A549 (cell line): ENCODE measurements at regions not wholly inside any gene's neighbourhood (a gene's known extent, or its start where the extent isn't known, plus 50 kb on each side); places are given as distances from the start of the nearest gene placed in this dataset.

ENCODE experiments used
- CHD2 ChIP-seq: fragments of 150-350 bp; IDR thresholded peaks from 2 replicates; pipeline ENCODE4 v1.6.1; 2014; ENCODE audit warnings: low read length; ENCODE audit not compliant: partially characterized antibody
- EP300 ChIP-seq, 2 experiments: fragments of >200 bp; sonication (Bioruptor Twin); formaldehyde crosslinking; IDR thresholded peaks; 2 replicates in 1 of 2; 3 replicates in 1 of 2; pipeline ENCODE4 v1.6.1; 2016 to 2017
- KDM1A ChIP-seq: fragments of 200-600 bp; sonication (generic); IDR thresholded peaks from 2 replicates; pipeline ENCODE4 v1.6.1; 2016; ENCODE audit warnings: low read depth, mild to moderate bottlenecking
- MAFK ChIP-seq: fragments of 450-650 bp; IDR thresholded peaks from 2 replicates; pipeline ENCODE4 v1.6.1; 2014; ENCODE audit not compliant: partially characterized antibody
- MYC ChIP-seq: IDR thresholded peaks from 2 replicates; pipeline ENCODE4 v1.6.1; 2012; ENCODE audit warnings: mild to moderate bottlenecking, inconsistent platforms, low read length, improper control_type of control experiment, borderline replicate concordance
- NPAS2 ChIP-seq: fragments of 250-450 bp; sonication (Bioruptor Pico); IDR thresholded peaks from 2 replicates; pipeline ENCODE4 v1.8.0; 2022; ENCODE audit warnings: mild to moderate bottlenecking, moderate library complexity, borderline replicate concordance
- POLR2A ChIP-seq: IDR thresholded peaks from 2 replicates; pipeline ENCODE4 v1.6.1; 2012; ENCODE audit warnings: mild to moderate bottlenecking, low read length
- SMC3 ChIP-seq: fragments of >200 bp; sonication (Bioruptor Twin); formaldehyde crosslinking; IDR thresholded peaks from 3 replicates; pipeline ENCODE4 v1.6.1; 2018; ENCODE audit warnings: inconsistent platforms
- SREBF2 ChIP-seq: fragments of 450-650 bp; IDR thresholded peaks from 2 replicates; pipeline ENCODE4 v1.6.1; 2014; ENCODE audit warnings: mild to moderate bottlenecking, moderate library complexity
- TF ChIP-seq, protein P1 (sequence below): fragments of >200 bp; sonication (Bioruptor Twin); formaldehyde crosslinking; IDR thresholded peaks from 3 replicates; pipeline ENCODE4 v1.5.1; 2016
- TF ChIP-seq, protein P2 (sequence below): fragments of >200 bp; sonication (Bioruptor Twin); formaldehyde crosslinking; IDR thresholded peaks from 3 replicates; pipeline ENCODE4 v1.6.1; 2016
- TF ChIP-seq, protein P3 (sequence below): fragments of 450-650 bp; IDR thresholded peaks from 2 replicates; pipeline ENCODE4 v1.6.1; 2014; ENCODE audit warnings: antibody characterized with exemption

DNA sequence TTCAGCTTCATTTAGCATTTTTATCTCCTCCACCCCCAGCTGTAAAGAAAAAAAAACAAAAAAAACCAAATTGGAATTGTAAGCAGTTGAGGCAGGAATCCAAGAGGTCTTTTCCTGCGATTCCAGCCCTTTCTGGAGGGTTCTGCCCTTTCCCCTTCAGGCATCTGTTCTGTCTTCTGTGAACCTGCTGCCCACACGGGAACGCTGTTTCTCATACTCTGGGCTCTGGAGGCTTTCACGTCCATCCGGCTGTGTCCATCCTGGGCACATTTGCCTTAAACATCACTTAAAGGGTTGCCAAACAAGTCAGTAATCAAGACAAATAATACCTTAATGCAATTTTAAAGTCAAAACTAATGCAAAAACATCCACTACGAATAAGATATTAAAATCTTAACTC lies 302.8 kb upstream of the PITRM1 start:
- TF ChIP-seq, protein P1, sequence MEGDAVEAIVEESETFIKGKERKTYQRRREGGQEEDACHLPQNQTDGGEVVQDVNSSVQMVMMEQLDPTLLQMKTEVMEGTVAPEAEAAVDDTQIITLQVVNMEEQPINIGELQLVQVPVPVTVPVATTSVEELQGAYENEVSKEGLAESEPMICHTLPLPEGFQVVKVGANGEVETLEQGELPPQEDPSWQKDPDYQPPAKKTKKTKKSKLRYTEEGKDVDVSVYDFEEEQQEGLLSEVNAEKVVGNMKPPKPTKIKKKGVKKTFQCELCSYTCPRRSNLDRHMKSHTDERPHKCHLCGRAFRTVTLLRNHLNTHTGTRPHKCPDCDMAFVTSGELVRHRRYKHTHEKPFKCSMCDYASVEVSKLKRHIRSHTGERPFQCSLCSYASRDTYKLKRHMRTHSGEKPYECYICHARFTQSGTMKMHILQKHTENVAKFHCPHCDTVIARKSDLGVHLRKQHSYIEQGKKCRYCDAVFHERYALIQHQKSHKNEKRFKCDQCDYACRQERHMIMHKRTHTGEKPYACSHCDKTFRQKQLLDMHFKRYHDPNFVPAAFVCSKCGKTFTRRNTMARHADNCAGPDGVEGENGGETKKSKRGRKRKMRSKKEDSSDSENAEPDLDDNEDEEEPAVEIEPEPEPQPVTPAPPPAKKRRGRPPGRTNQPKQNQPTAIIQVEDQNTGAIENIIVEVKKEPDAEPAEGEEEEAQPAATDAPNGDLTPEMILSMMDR, result no peak
- TF ChIP-seq CHD2 (no peak), KDM1A (no peak), SREBF2 (no peak), POLR2A (no peak), MAFK (no peak), MYC (no peak), SMC3 (no peak), EP300 (IDR thresholded peaks at IDR 0.05) (no peak), NPAS2 (CRISPR knock-in tag) (no peak)
- TF ChIP-seq, protein P2, sequence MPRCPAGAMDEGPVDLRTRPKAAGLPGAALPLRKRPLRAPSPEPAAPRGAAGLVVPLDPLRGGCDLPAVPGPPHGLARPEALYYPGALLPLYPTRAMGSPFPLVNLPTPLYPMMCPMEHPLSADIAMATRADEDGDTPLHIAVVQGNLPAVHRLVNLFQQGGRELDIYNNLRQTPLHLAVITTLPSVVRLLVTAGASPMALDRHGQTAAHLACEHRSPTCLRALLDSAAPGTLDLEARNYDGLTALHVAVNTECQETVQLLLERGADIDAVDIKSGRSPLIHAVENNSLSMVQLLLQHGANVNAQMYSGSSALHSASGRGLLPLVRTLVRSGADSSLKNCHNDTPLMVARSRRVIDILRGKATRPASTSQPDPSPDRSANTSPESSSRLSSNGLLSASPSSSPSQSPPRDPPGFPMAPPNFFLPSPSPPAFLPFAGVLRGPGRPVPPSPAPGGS, result no peak
- TF ChIP-seq, protein P3, sequence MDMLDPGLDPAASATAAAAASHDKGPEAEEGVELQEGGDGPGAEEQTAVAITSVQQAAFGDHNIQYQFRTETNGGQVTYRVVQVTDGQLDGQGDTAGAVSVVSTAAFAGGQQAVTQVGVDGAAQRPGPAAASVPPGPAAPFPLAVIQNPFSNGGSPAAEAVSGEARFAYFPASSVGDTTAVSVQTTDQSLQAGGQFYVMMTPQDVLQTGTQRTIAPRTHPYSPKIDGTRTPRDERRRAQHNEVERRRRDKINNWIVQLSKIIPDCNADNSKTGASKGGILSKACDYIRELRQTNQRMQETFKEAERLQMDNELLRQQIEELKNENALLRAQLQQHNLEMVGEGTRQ, result no peak
